ENCODE measurements at regions not wholly inside any gene's neighbourhood (a gene's known extent, or its start where the extent isn't known, plus 50 kb on each side); places are given as distances from the start of the nearest gene placed in this dataset.
"Not testable (repeated sequence)": the region's sequence is repeated elsewhere in the genome, so short reads cannot be mapped to it uniquely, and the experiment has no call there.

DNA sequence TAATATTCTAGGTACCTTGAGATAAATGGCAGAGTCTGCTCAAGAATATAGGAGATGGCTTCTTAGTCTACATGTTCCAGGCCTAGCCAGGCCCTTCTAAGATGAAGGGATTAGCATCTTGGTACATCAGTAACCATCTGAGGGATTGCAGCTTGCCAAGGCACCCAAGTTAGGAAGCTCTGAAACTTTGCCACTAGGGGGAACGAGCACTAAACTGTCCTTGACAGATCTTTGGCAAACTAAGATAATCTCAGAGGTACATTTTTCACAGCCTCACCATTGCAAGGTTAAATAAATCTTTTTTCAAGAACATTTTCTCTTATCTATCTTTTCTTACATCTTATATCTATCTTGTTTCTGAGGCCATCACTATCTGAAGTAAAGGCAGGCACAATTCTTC, 351.2 kb downstream of the RAP2B start:
- Histone ChIP-seq H3K27me3 (ENCODE audit: control insufficient read depth, insufficient read depth, low read length) (no peaks in the 10 kb centered on the region), H3K4me3 (ENCODE audit: low read depth, low read length) (no peak overlapping the region), H3K36me3 (ENCODE audit: control insufficient read depth, insufficient read depth, low read length) (no peaks in the 10 kb centered on the region)
- TF ChIP-seq, protein P1, sequence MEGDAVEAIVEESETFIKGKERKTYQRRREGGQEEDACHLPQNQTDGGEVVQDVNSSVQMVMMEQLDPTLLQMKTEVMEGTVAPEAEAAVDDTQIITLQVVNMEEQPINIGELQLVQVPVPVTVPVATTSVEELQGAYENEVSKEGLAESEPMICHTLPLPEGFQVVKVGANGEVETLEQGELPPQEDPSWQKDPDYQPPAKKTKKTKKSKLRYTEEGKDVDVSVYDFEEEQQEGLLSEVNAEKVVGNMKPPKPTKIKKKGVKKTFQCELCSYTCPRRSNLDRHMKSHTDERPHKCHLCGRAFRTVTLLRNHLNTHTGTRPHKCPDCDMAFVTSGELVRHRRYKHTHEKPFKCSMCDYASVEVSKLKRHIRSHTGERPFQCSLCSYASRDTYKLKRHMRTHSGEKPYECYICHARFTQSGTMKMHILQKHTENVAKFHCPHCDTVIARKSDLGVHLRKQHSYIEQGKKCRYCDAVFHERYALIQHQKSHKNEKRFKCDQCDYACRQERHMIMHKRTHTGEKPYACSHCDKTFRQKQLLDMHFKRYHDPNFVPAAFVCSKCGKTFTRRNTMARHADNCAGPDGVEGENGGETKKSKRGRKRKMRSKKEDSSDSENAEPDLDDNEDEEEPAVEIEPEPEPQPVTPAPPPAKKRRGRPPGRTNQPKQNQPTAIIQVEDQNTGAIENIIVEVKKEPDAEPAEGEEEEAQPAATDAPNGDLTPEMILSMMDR (IDR thresholded peaks at IDR 0.05; ENCODE audit: insufficient read depth, low read length, poor library complexity, severe bottlenecking): no peak
- DNase-seq (ENCODE audit: low read depth): no peak

DNA sequence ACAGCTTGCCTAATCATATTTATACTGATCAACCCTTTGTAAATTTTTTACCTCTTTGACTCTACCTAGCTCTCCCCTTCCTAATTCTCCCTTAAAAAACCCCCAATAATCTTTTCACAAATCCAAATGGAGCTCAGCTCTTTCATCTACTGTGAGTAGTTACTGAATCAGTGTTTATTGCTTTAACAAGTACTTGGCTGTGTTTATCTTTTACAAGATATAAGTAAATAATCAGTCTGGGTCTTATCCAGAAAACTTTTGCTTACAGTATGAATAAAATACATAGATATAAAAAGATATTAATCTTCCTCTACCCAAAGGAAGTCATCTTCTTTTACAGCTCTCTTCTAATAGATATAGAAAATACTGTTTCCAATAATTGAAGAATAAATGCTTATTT, 366.4 kb downstream of the RAP2B start:
- H3K36me3 ChIP-seq (ENCODE audit: control insufficient read depth, insufficient read depth, low read length): no peaks in the 10 kb centered on the region
- DNase-seq (ENCODE audit: low read depth): no peak
- TF ChIP-seq, protein P1 (IDR thresholded peaks at IDR 0.05; ENCODE audit: insufficient read depth, low read length, poor library complexity, severe bottlenecking): no peak
- H3K4me3 ChIP-seq (ENCODE audit: low read depth, low read length): no peak overlapping the region
- no peaks in the 10 kb centered on the region for H3K27me3 ChIP-seq (ENCODE audit: control insufficient read depth, insufficient read depth, low read length)

DNA sequence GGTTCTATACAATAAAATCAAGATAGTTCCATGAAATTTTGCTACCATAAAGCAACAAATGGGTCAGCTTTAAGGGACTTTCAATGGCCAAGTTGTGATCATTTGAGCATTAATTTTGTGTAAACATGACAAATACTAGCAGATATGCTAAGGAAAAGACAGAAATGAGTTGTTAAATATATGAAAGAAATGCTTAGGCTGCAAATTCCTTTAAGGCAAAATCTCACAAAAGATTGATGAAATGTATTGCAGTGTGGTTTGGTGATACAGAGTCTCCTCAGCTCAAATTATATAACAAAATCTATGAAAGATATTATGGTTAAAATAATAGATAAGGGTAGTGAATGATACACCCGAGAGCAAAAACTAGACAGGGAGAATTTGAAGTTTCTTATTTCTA, 377.2 kb downstream of the RAP2B start:
- Histone ChIP-seq H3K4me3 (ENCODE audit: low read depth, low read length) (no peak overlapping the region), H3K27me3 (ENCODE audit: control insufficient read depth, insufficient read depth, low read length) (no peaks in the 10 kb centered on the region), H3K36me3 (ENCODE audit: control insufficient read depth, insufficient read depth, low read length) (no peaks in the 10 kb centered on the region)
- DNase-seq (ENCODE audit: low read depth): no peak
- TF ChIP-seq, protein P1 (IDR thresholded peaks at IDR 0.05; ENCODE audit: insufficient read depth, low read length, poor library complexity, severe bottlenecking): no peak

DNA sequence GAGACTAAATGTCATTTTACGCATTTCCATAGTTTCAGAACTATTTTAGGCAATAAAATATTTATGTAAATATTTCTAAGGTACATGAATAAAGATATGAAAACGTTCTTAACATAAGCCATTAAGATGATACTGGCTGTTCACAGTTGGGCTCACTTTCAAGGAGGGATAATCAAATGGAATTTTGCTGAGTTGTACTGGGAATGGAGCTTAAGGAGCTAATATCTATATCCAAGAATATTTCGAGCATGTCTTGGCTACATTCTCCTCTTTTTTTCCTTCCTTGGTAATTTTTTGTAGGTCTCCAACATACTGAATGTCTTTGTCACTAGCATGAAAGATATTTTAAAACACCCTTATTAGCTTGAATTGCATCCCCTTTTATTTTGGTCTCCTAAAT, 383.4 kb downstream of the RAP2B start:
- TF ChIP-seq, protein P1 (IDR thresholded peaks at IDR 0.05; ENCODE audit: insufficient read depth, low read length, poor library complexity, severe bottlenecking): no peak
- DNase-seq (ENCODE audit: low read depth): no peak
- Histone ChIP-seq H3K27me3 (ENCODE audit: control insufficient read depth, insufficient read depth, low read length) (no peaks in the 10 kb centered on the region), H3K36me3 (ENCODE audit: control insufficient read depth, insufficient read depth, low read length) (no peaks in the 10 kb centered on the region), H3K4me3 (ENCODE audit: low read depth, low read length) (no peak overlapping the region)

DNA sequence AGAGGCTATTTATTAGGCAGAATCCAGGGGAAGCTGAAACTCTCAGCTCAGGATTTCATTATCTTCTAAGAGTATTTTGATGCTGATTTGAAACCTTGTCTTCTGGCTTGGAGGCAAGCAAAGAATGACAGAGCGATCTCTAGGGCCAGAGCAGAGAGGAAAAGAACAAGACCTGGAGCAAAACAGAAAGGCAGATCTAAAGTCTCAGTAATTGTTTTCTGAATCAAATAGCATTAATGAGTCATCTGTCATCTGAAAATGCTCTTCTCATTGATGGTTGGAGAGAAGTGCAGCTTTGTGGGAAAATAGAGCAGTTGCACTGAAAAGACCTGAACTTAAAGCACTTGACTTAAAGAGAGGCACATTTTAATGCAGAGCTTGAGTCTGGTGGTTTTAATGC, 385.9 kb downstream of the RAP2B start:
- TF ChIP-seq, protein P1 (IDR thresholded peaks at IDR 0.05; ENCODE audit: insufficient read depth, low read length, poor library complexity, severe bottlenecking): no peak
- Histone ChIP-seq H3K36me3 (ENCODE audit: control insufficient read depth, insufficient read depth, low read length) (no peaks in the 10 kb centered on the region), H3K27me3 (ENCODE audit: control insufficient read depth, insufficient read depth, low read length) (no peaks in the 10 kb centered on the region), H3K4me3 (ENCODE audit: low read depth, low read length) (no peak overlapping the region)
- DNase-seq (ENCODE audit: low read depth): no peak

DNA sequence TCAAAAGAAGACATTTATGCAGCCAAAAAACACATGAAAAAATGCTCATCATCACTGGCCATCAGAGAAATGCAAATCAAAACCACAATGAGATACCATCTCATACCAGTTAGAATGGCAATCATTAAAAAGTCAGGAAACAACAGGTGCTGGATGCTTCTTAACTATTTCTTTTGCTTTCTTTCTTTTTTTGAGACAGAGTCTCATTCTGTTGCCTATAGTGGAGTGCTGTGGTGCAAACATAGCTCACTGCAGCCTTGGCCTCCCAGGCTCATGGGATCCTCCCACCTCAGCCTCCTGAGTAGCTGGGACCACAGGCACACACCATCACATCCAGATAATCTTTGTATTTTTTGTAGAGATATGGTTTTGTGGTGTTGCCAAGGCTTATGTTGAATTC, 387.7 kb downstream of the RAP2B start:
- not testable (repeated sequence) for H3K27me3 ChIP-seq (ENCODE audit: control insufficient read depth, insufficient read depth, low read length); H3K4me3 ChIP-seq (ENCODE audit: low read depth, low read length); DNase-seq (ENCODE audit: low read depth); H3K36me3 ChIP-seq (ENCODE audit: control insufficient read depth, insufficient read depth, low read length)

All from kidney epithelial cell (primary cell).